C4-2B (cell line): ENCODE measurements at regions not wholly inside any gene's neighbourhood (a gene's known extent, or its start where the extent isn't known, plus 50 kb on each side); places are given as distances from the start of the nearest gene placed in this dataset.

Experiments used
- H3K27ac ChIP-seq: fragments of 450-650 bp; 2 replicates; pipeline ENCODE4 v1.5.1; 2017
- ZFX ChIP-seq: fragments of 450-650 bp; IDR thresholded peaks from 2 replicates; pipeline ENCODE4 v1.6.1; 2017
- TF ChIP-seq, protein P1 (sequence below): fragments of 450-650 bp; conservative IDR thresholded peaks from 2 replicates; pipeline ENCODE4 v1.5.1; 2017; ENCODE audit warnings: mild to moderate bottlenecking

DNA sequence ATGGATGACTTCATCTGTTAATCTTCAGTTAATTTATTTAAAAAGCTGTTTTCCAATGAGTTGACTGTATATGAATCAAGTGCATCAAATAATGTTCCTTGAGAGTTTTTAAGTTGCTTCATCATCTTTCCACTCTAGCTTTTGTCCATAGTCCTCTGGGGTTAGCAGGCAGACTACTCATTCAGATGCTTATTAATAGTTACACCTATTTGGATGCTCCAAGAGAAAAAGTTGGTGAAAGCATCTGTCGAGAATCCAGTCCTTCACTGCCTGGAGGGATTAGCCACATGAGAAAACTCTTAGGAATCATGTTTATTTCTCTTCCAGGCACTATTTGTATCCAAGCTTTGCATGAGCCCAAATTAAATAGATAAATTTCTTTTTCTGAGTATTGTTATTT lies 70.2 kb downstream of the DACT1 start:
- H3K27ac ChIP-seq = no peak overlapping the region
- TF ChIP-seq ZFX = no peak
- TF ChIP-seq, protein P1, sequence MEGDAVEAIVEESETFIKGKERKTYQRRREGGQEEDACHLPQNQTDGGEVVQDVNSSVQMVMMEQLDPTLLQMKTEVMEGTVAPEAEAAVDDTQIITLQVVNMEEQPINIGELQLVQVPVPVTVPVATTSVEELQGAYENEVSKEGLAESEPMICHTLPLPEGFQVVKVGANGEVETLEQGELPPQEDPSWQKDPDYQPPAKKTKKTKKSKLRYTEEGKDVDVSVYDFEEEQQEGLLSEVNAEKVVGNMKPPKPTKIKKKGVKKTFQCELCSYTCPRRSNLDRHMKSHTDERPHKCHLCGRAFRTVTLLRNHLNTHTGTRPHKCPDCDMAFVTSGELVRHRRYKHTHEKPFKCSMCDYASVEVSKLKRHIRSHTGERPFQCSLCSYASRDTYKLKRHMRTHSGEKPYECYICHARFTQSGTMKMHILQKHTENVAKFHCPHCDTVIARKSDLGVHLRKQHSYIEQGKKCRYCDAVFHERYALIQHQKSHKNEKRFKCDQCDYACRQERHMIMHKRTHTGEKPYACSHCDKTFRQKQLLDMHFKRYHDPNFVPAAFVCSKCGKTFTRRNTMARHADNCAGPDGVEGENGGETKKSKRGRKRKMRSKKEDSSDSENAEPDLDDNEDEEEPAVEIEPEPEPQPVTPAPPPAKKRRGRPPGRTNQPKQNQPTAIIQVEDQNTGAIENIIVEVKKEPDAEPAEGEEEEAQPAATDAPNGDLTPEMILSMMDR = no peak

DNA sequence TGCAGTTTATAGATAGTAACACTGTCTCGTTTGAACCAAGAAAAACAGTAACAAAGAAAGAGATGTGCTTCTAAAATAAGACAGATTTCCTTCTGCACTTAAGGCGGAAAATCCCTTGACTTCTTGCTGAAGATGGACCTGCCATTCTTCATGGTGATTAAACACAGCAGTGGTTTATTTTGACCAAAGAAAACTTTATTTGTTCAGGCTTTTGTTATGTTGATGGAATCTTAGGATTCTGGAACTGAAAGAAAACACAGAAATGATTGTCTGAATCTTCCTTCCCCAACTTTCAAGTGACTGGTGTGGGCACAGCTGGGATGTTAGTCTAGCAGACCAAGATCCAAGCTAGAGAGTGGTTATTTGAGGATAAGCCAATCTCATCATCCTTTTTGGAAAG lies 72.2 kb downstream of the DACT1 start:
- TF ChIP-seq, protein P1 = no peak
- no peak for TF ChIP-seq ZFX
- no peak overlapping the region for H3K27ac ChIP-seq

DNA sequence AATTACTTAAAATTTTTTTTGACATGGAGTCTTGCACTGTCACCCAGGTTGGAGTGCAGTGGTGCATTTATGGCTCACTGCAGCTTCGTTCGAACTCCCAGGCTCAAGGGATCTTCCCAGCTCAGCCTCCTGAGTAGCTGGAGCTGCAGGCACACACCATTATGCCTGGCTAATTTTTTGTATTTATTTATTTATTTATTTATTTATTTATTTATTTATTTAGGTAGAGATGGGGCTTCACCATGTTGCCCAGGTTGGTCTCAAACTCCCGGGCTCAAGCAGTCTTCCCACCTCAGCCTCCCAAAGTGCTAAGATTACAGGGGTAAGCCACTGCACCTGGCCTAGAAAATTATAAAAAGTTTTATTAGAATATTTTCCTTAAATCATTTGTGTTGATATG lies 73.6 kb downstream of the DACT1 start:
- no peak overlapping the region for H3K27ac ChIP-seq
- TF ChIP-seq ZFX = no peak
- TF ChIP-seq, protein P1 = no peak

GRCh38 chr14:58712357-58712756 lies 74.6 kb downstream of the DACT1 start:
- no peak overlapping the region for H3K27ac ChIP-seq
- no peak for TF ChIP-seq ZFX
- TF ChIP-seq, protein P1 = no peak

DNA sequence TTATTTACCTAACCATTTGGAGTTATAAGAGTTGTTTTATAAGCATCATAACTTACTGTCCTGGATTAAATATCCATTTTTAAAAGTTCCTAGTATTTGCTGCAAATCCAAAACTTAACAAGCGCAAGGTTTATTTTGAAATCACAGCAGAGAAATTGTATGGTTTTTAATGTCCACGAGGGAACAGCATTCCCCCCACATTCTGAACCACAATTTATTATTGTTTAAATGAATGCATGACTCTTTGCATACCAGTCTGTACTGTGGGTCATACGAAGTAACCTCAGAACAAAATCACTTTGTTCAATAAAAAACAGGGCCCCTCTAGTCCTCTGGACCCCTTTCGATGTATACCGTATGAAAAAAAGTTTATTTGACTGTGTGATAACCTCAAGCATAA lies 75.9 kb downstream of the DACT1 start:
- TF ChIP-seq, protein P1 = no peak
- no peak for TF ChIP-seq ZFX
- no peak overlapping the region for H3K27ac ChIP-seq

DNA sequence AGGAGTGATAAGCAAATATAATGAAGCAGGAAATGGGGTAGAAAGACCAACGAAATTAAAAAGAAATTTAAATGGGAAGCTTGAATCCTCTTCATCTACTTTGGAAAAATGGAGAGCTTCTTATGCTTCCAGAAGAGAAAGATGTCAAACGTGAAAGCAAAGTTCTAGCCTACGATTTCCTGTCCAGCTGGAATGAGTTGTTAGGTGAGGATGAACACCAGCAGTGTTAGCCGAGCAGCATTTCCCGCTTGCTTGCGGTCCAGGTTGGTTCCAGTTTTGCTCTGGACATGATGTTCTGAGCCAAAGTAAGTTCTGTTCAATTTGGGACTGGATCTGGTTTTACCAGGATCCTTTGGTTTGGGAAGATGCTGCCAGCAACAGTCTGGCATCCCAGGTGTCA lies 78.9 kb downstream of the DACT1 start:
- H3K27ac ChIP-seq = no peak overlapping the region
- TF ChIP-seq, protein P1 = no peak
- TF ChIP-seq ZFX = no peak

- TF ChIP-seq ZFX = no peak
- TF ChIP-seq, protein P1 = no peak
- H3K27ac ChIP-seq = no peak overlapping the region
Observed at GRCh38 chr14:58717211-58717610, 79.4 kb downstream of the DACT1 start.
